ENCODE measurements at regions not wholly inside any gene's neighbourhood (a gene's known extent, or its start where the extent isn't known, plus 50 kb on each side); places are given as distances from the start of the nearest gene placed in this dataset.

- DNase-seq, result no peak
These were observed 301.3 kb downstream of the FBXW7 start for GRCh38 chr4:152234571-152234970.

DNA sequence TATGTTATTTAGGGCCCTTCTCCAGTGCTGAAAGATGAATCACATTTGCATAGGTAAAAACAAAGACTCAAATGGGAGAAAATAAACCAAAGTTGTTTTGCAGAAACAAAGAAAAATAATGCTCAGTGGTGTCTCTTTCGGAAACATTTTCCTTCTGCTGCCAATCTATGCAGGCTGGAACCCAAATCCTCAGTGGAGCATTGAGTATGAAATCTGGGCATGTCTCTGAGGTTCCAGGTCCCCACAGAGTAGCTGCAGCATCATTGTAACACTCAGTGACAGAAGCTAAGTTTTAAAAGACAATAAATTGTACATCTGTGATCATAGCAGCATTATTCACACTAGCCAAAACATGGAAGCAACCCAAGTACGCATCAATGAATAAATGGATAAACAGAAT is 303.6 kb downstream of the FBXW7 start:
- no peak for DNase-seq

- no peak for DNase-seq
These were observed 306.1 kb downstream of the FBXW7 start for GRCh38 chr4:152229782-152230289.

- no peak for DNase-seq
These were observed 310.2 kb downstream of the FBXW7 start for GRCh38 chr4:152225680-152226079.

GRCh38 chr4:152224721-152225420 is 311.0 kb downstream of the FBXW7 start:
- no peak for DNase-seq

GRCh38 chr4:152224223-152224622 is 311.7 kb downstream of the FBXW7 start:
- DNase-seq, result no peak

DNA sequence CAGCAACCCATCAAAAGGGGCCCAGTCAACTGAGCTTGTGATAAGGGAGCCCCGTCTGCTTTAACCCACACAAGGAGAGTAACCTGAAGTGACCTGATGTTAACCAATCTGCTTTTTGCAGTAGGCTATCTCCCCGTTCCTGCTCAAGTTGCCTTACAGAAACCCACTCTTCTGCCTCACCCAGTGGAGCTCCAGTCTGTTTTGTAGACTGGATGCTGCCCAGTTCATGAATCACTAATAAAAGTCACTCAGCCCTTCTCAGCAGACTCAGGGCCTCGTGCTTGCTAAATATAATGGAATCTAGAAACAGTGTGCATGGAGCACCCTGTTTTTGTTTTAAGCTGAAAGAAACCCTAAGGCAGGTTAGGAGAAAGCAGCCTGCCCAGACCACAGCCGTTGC is 312.3 kb downstream of the FBXW7 start:
- no peak for DNase-seq

DNA sequence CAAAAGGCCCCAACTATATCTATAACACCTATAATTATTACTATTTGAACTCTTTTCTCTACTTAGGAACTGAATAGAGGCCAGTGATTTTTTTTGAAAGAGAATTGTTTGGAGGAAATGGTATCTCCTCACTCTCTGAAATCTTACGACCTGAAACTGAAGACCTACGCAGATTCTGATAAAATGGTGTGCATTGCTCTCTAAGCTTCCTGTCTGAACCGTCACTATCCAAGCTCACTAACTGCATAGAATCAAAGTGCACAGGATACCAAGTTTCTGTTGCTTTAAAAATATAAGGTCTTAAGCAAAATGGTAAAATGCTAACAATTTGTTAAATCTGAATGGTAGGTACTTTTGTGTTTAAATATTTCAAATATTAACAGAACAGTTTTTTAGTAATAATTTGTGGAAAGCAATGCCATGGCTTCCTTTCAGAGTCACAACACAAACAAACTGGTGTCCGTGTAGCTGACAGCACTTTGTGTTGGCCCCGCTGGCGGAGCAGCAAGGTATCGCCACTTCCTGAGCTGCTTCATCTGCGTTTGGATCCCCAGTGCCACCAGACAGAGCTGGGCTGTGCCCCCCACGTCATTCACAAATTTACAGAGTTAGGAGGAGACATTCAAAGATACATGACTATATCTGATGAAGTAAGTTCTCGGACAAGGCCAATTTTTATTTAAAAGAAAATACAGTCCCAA is 313.9 kb downstream of the FBXW7 start:
- no peak for DNase-seq

GRCh38 chr4:152220201-152220666 is 315.7 kb downstream of the FBXW7 start:
- no peak for DNase-seq

- DNase-seq, result no peak
These were observed 317.3 kb downstream of the FBXW7 start for GRCh38 chr4:152218576-152218975.

DNA sequence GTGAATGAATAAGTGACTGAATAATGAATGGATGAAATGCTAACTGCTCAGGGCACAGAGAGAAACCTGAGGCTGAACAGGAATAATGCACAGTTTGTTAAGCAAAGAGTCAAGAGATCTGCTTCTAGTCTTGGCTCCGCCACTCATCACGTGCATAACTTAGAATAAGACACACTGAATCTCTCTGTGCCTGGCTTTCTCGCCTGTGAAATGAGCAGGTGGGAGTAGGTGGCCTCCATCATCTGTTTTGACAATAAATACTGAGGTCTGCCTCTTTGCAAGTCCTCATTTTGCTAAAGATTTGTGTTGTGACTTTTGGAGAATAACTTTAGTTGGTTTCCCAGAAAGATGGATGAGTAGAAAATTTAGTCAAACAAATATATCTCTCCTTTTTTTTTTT is 318.0 kb downstream of the FBXW7 start:
- no peak for DNase-seq

- DNase-seq, result no peak
These were observed 323.8 kb downstream of the FBXW7 start for GRCh38 chr4:152211936-152212653.

DNA sequence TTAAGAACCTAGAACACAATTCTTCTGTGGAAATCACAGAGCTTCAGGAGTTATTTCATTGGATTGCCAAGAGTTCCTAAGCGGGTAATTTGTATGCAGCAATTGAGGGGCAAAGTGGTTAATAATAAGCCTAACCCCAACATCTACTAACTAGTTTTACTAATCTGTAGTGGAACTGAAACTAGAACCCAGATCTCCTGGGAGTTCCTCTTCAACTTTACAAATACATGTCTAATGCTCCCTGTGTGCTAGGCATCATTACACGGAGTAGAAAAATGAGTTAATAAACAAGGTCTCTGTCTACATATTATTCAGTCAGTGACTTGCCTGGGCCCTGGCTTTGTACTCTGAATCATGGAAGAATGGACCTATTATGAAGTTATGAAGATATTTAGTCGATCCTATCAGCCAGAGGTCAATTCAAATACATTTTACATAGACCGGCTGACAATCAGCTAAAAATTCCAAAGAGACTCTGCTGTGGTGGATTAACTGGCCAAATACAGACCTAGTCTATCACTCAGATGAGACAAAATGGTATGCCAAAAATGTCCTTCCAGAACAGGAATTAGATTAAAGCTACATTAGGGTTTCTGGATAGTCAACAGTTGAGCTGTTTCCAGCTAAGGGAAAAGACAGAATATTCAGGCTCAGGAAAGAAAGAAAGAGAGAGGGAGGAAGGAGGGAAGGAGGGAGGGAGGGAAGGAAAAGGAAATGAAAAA is 326.0 kb downstream of the FBXW7 start:
- DNase-seq, result no peak

DNA sequence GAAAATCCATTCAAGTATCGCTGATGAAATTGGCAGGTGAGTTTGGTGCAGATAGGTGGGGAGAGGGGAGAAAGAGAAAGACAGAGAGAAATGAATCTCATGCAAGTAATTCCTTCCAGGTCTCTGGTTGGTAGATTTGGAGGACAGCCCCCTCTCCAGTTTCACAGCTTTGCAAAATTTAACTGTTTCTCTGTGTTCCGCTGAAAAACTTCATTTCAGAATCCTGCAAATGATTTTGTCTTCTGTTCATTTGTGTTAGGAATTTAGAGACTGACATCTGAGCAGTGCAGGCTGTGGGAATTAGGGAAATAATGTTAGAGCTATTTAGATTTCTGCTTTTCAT is 328.5 kb downstream of the FBXW7 start:
- DNase-seq, result no peak

- DNase-seq, result no peak
These were observed 329.1 kb downstream of the FBXW7 start for GRCh38 chr4:152206646-152207377.

DNA sequence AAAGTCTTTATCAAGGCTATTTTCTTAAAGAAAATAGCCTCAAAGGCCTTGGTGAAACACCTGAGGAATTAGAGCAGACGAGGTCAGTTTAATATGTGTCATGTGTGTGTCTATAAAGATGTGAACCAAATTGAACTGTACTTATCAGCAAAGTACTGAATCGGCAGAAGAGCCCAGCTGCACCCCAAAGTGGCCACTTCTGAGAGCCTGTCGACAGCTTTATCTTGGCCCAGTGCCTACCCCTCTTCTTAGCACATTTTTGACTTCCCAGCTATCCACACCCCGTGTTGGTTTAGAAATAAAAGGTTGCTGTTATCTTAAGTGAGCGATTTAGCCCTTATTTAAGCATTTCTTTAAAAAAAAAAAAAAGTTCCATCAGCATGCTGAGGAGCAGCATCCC is 329.7 kb downstream of the FBXW7 start:
- DNase-seq, result no peak

DNA sequence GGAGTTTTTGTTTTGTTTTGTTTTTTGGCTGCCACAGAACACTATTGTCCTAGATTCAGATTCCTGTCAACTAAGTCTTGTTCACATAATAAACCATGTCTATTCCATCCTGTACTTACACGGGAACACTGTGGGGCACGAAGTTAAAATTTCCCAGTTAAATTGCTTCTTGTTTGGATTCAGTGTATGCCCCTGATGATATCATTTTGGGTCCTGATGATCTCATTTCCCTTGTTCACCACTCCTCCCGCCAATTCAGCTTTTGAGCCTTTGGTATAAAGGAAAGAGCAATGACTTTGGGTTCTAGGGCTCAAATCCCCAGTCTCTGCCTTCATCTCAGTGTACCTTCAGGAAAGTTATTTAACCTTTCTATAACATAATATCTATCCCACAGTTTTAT is 333.5 kb downstream of the FBXW7 start:
- no peak for DNase-seq

DNA sequence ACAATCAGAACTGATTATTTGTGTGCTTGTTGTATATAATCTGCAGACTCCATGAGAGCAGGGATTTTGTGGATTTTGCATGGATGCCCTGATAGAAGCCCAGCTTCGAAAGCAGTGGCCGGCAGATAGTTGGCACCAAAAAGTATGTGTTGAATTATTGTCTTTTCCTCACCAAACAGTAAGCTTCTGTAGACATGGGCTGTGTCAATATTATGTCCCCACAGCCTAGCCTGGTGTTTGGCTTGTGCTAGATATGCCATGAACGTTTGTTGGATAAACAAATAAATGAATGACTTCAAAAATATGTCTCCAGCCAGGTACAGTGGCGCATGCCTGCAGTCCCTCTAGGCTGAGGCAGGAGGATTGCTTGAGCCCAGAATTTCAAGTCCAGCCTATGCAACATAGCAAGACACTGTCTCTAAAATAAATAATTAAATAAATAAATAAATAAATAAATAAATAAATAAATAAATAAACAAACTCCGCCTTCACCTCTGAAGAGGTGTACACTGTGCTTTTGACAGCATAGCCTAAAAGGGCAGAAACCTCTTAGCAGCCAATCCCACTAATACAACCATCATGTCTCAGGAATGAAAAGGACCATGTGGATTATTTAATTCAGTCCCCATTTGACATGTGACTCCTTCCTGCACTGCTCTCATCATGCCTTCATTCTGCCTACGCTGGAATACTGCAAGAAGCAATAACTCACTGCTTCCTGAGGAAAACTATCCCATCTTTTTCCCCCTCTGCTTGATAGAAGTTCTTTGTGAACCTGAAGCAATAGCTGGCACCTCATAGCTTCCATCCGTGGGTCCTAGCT is 335.2 kb downstream of the FBXW7 start:
- no peak for DNase-seq

- DNase-seq, result no peak
These were observed 338.7 kb downstream of the FBXW7 start for GRCh38 chr4:152197211-152197610.

GRCh38 chr4:152195888-152196287 is 340.0 kb downstream of the FBXW7 start:
- DNase-seq, result no peak

DNA sequence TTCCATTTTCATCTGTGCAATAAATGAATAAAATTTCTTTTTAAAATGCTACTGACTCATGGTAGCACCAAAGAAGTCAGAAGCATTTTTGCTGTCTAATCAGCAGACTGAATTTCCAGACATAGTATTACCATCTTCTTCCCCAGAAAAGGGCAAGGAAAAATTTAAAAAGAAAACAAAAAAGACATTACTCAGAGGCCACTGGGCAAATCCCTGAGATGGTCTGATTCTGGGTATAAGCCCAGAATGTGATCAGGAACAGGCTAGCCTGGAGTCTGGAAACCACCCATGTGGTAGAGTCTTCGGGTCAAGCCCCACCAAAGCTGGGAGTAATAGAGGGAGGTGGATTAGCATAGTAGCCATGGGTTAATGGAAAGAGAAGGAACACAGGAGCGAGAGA is 342.8 kb downstream of the FBXW7 start:
- no peak for DNase-seq

DNA sequence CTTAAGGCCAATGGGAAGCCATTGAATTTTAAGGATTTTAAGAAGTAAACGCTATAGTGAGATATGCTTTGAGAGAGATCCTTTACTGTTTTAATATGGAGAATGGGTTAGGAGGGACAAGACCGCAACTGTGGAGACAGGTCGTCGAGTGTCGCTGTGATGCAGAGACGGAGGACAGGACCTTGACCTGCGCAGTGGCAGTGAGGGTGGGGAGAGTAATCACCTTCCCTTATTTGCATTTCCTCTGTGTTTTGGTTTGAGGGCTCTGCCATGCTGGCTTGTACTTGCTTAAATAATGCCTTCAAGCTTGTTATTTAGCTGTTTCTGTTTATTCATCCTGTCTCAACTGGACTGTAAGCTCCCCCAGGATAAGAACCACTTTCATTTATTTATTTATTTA is 345.0 kb downstream of the FBXW7 start:
- no peak for DNase-seq
